ENCODE measurements at regions not wholly inside any gene's neighbourhood (a gene's known extent, or its start where the extent isn't known, plus 50 kb on each side); places are given as distances from the start of the nearest gene placed in this dataset.
A peak's percentile ranks its signal among the peaks of the same experiment; 100 is the strongest.

- TF ChIP-seq ZNF462 (CRISPR knock-in tag; IDR thresholded peaks at IDR 0.05) (no peak), CREB1 (CRISPR knock-in tag; IDR thresholded peaks at IDR 0.05; ENCODE audit: low read depth) (no peak)
Observed at GRCh38 chr20:39394461-39394860, 432.3 kb downstream of the DHX35 start (continued).

GRCh38 chr20:39390186-39390585 lies 428.0 kb downstream of the DHX35 start:
- Mint-ChIP-seq H3K36me3 (ENCODE audit: low read depth) (no peaks in the 10 kb centered on the region), H3K4me3 (no peak overlapping the region), H3K4me1 (no peaks in the 10 kb centered on the region), H3K9me3 (no peaks in the 10 kb centered on the region), H3K27me3 (ENCODE audit: insufficient read depth, low read depth, poor library complexity) (peaks cover 2% of the 10 kb centered on the region), H3K27ac (no peak overlapping the region)
- Histone ChIP-seq H3K4me3 (no peak overlapping the region), H2AFZ (peak overlapping the region; percentile 76), H3K79me2 (replicated peaks; ENCODE audit: insufficient read depth) (no peaks in the 10 kb centered on the region), H4K20me1 (replicated peaks; ENCODE audit: insufficient read depth) (no peaks in the 10 kb centered on the region), H3K9me2 (ENCODE audit: insufficient read depth) (peaks cover 10% of the 10 kb centered on the region; the same call in 1 of the 2 replicates), H3K27me3 (ENCODE audit: insufficient read depth) (no peaks in the 10 kb centered on the region), H3K4me2 (no peak overlapping the region), H3K27ac (ENCODE audit: low read depth) (no peak overlapping the region), H3K36me3 (ENCODE audit: insufficient read depth) (no peaks in the 10 kb centered on the region), H3F3A (replicated peaks; ENCODE audit: low read depth) (no peaks in the 10 kb centered on the region), H3K4me1 (ENCODE audit: insufficient read depth) (no peaks in the 10 kb centered on the region)
- ATAC-seq (no peak), DNase-seq (ENCODE audit: low spot score) (no peak)
- TF ChIP-seq NANOG (IDR thresholded peaks at IDR 0.05; ENCODE audit: borderline replicate concordance) (no peak), ZNF114 (CRISPR knock-in tag; IDR thresholded peaks at IDR 0.05) (no peak), REST (IDR thresholded peaks at IDR 0.05; ENCODE audit: unreplicated experiment) (no peak), EZH2phosphoT487 (IDR thresholded peaks at IDR 0.05; ENCODE audit: unreplicated experiment) (no peak), ZNF462 (CRISPR knock-in tag; IDR thresholded peaks at IDR 0.05) (no peak)
